Activated naive CD8-positive, alpha-beta T cell treated with anti-CD3 and anti-CD28 coated beads, Interleukin-2, amount 10 ng/mL, durations not matched to agents 7 days and 5 days (primary cell): ENCODE measurements at regions not wholly inside any gene's neighbourhood (a gene's known extent, or its start where the extent isn't known, plus 50 kb on each side); places are given as distances from the start of the nearest gene placed in this dataset.
"Not testable (repeated sequence)": the region's sequence is repeated elsewhere in the genome, so short reads cannot be mapped to it uniquely, and the experiment has no call there.

Experiments
- ATAC-seq: fragments of 150-1000 bp; cut with Tn5 transposase; one replicate; pipeline ENCODE4 v1.10.0; 2021; ENCODE audit warnings: low read depth, moderate library complexity
- POLR2A ChIA-PET: fragments of 350-600 bp; sonication (Branson Sonifier 250); formaldehyde crosslinking; loops from one replicate; lab custom pipeline; 2021; ENCODE audit warnings: antibody characterized with exemption; lab: Charles Lee
- DNase-seq: peaks from one replicate; pipeline ENCODE4 v3.0.0; 2021
- H3K27ac Mint-ChIP-seq: one replicate; pipeline ENCODE4 v1.8.0; 2022; ENCODE audit warnings: mild to moderate bottlenecking, mixed read lengths
- H3K27me3 Mint-ChIP-seq: one replicate; pipeline ENCODE4 v1.8.0; 2022; ENCODE audit warnings: mild to moderate bottlenecking, moderate library complexity, mixed read lengths
- H3K36me3 Mint-ChIP-seq: one replicate; pipeline ENCODE4 v1.8.0; 2021; ENCODE audit warnings: mild to moderate bottlenecking, mixed read lengths
- H3K4me1 Mint-ChIP-seq: one replicate; pipeline ENCODE4 v1.8.0; 2021; ENCODE audit warnings: mixed read lengths
- H3K4me3 Mint-ChIP-seq: one replicate; pipeline ENCODE4 v1.8.0; 2022; ENCODE audit warnings: mild to moderate bottlenecking, moderate library complexity, mixed read lengths
- H3K9me3 Mint-ChIP-seq: one replicate; pipeline ENCODE4 v1.8.0; 2021; ENCODE audit warnings: mixed read lengths

- Mint-ChIP-seq H3K4me3 (no peak overlapping the region), H3K27ac (no peak overlapping the region), H3K4me1 (no peaks in the 10 kb centered on the region), H3K9me3 (no peaks in the 10 kb centered on the region), H3K36me3 (no peaks in the 10 kb centered on the region), H3K27me3 (peaks cover 18% of the 10 kb centered on the region)
- peak; percentile 45 for ATAC-seq
- POLR2A ChIA-PET, result no interaction called here
- no peak for DNase-seq
Observed at GRCh38 chr10:27312854-27313253, 72.3 kb upstream of the ACBD5 start.

DNA sequence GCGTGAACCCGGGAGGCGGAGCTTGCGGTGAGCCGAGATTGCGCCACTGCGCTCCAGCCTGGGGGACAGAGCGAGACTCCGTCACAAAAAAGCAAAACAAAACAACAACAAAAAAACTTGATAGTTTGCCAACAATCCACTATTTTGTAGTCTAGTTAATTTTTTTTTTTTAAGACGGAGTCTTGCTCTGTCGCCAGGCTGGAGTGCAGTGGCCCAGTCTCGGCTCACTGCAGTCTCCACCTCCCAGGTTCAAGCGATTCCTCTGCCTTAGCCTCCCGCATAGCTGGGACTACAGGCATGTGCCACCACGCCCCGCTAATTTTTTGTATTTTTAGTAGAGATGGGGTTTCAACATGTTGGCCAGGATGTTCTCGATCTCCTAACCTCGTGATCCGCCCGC lies 71.2 kb upstream of the ACBD5 start:
- peaks cover 10% of the 10 kb centered on the region for H3K27me3 Mint-ChIP-seq
- H3K36me3 Mint-ChIP-seq, H3K9me3 Mint-ChIP-seq, H3K27ac Mint-ChIP-seq, ATAC-seq, DNase-seq, H3K4me3 Mint-ChIP-seq, H3K4me1 Mint-ChIP-seq: not testable (repeated sequence)
- POLR2A ChIA-PET, result interaction anchor here (0.7 kb wide), 1 partner anchor 212 kb away, joined by 3 read pairs; no protein-coding TSS in a partner anchor

DNA sequence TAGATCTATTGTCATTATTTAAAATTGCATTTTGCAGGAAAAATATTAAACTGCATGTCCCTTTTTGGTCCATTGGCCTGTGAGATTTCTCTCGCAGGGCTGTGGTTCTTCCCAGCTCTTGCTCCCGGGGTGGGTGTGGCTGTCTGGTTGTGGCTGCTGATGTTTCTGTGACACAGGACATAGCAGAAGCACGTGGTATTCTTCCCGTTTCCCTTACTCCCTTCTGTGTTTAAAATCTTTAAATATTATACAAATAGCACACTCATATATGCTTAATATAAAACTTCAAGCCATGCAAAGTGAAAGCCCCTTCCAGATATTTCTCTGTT lies 57.9 kb upstream of the ACBD5 start:
- H3K27ac Mint-ChIP-seq, POLR2A ChIA-PET, H3K9me3 Mint-ChIP-seq, H3K4me3 Mint-ChIP-seq, H3K4me1 Mint-ChIP-seq, ATAC-seq, H3K36me3 Mint-ChIP-seq, DNase-seq: not testable (repeated sequence)
- peaks cover 10% of the 10 kb centered on the region for H3K27me3 Mint-ChIP-seq

- H3K27me3 Mint-ChIP-seq, result peaks cover 10% of the 10 kb centered on the region
- peaks cover 2% of the 10 kb centered on the region for H3K4me1 Mint-ChIP-seq
- no peak overlapping the region for H3K4me3 Mint-ChIP-seq
- H3K36me3 Mint-ChIP-seq, result no peaks in the 10 kb centered on the region
- ATAC-seq, result no peak
- no peak overlapping the region for H3K27ac Mint-ChIP-seq
- no peak for DNase-seq
- POLR2A ChIA-PET, result no interaction called here
- H3K9me3 Mint-ChIP-seq, result no peaks in the 10 kb centered on the region
Observed at GRCh38 chr10:27297844-27298521, 57.4 kb upstream of the ACBD5 start.

DNA sequence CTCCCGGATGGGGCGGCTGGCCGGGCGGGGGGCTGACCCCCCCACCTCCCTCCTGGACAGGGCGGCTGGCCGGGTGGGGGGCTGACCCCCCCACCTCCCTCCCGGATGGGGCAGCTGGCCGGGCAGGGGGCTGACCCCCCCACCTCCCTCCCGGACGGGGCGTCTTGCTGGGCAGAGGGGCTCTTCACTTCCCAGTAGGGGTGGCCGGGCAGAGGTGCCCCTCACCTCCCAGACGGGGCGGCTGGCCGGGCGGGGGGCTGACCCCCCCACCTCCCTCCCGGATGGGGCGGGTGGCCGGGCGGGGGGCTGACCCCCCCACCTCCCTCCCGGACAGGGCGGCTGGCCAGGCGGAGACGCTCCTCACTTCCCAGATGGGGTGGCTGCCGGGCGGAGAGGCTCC lies 55.7 kb upstream of the ACBD5 start:
- H3K9me3 Mint-ChIP-seq, H3K36me3 Mint-ChIP-seq, DNase-seq, H3K4me1 Mint-ChIP-seq, H3K27me3 Mint-ChIP-seq, H3K27ac Mint-ChIP-seq, H3K4me3 Mint-ChIP-seq, ATAC-seq, POLR2A ChIA-PET: not testable (repeated sequence)

GRCh38 chr10:27291253-27291895 lies 50.8 kb upstream of the ACBD5 start:
- H3K4me1 Mint-ChIP-seq, H3K36me3 Mint-ChIP-seq, H3K9me3 Mint-ChIP-seq, DNase-seq, H3K27me3 Mint-ChIP-seq, POLR2A ChIA-PET: not testable (repeated sequence)
- H3K4me3 Mint-ChIP-seq, result peak overlapping the region; percentile 68
- H3K27ac Mint-ChIP-seq, result peak overlapping the region; percentile 69
- peak; percentile 58 for ATAC-seq
